A673 (cell line): ENCODE measurements at regions not wholly inside any gene's neighbourhood (a gene's known extent, or its start where the extent isn't known, plus 50 kb on each side); places are given as distances from the start of the nearest gene placed in this dataset.

Experiments used
- EZH2 ChIP-seq: fragments of 200-600 bp; sonication (generic); IDR thresholded peaks from 2 replicates; pipeline ENCODE4 v1.6.1; 2017; ENCODE audit warnings: borderline replicate concordance, low read depth, mild to moderate bottlenecking, mixed read lengths, antibody characterized with exemption, low read length; ENCODE audit not compliant: poor library complexity, severe bottlenecking
- TF ChIP-seq, protein P1 (sequence below): fragments of 300-800, 200-600 bp; sonication (generic); conservative IDR thresholded peaks from 2 replicates; pipeline ENCODE4 v1.5.1; 2017; ENCODE audit warnings: low read depth, mild to moderate bottlenecking, antibody characterized with exemption, low read length, moderate library complexity, mixed read lengths

DNA sequence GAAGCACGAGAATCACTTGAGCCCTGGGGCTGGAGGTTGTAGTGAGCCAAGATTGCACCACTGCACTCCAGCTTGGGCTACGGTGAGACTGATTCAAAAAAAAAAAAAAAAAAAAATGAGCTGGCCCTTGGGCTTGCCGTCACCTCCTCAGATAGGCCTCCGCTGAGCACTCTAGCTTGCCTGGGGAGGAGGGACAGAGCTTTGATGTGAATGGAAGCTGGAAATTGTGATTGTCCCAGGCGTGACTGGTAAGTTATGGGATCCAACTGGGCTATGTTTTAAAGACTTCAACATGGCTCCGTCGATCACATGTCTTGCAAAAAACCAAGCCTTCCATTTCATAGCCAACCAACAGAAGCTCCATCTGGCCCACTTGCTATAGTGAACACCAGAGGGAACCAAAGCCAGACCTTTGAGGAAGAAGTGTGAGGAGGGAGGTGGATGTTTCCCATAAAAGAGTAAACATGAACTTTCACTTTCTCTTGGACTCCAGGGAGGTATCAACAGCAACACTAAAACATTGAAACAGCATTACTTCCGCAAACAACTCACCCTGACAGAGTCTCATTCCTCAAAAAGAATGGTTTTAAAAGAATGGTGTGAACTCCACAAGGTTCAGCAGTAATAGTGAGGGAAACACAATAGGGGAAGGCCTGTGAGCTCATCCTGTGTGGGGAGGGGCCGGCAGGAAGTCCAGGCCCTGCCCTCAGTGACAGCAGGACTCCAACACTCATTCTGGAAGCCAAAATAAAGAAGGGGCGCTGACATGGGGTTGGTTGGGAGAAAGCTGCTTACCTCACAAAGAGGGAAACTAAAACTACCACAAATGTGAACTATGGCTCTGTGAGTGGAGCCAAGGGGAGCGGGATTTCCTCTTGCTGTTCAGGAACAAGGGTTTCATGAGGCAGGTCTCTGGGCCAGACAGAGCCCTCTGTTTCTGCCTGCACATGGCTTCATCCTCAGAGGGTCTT is 59.2 kb upstream of the IL12A start:
- TF ChIP-seq, protein P1, sequence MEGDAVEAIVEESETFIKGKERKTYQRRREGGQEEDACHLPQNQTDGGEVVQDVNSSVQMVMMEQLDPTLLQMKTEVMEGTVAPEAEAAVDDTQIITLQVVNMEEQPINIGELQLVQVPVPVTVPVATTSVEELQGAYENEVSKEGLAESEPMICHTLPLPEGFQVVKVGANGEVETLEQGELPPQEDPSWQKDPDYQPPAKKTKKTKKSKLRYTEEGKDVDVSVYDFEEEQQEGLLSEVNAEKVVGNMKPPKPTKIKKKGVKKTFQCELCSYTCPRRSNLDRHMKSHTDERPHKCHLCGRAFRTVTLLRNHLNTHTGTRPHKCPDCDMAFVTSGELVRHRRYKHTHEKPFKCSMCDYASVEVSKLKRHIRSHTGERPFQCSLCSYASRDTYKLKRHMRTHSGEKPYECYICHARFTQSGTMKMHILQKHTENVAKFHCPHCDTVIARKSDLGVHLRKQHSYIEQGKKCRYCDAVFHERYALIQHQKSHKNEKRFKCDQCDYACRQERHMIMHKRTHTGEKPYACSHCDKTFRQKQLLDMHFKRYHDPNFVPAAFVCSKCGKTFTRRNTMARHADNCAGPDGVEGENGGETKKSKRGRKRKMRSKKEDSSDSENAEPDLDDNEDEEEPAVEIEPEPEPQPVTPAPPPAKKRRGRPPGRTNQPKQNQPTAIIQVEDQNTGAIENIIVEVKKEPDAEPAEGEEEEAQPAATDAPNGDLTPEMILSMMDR: 0 out of 2 replicates have a peak, but pooled peaks have one; percentile 9
- no peak for TF ChIP-seq EZH2
